H1 (cell line): ENCODE measurements at regions not wholly inside any gene's neighbourhood (a gene's known extent, or its start where the extent isn't known, plus 50 kb on each side); places are given as distances from the start of the nearest gene placed in this dataset.

Experiments used
- BRCA1 ChIP-seq: IDR thresholded peaks from 2 replicates; pipeline ENCODE4 v1.6.1; 2012; ENCODE audit warnings: low read depth, low read length, improper control_type of control experiment
- CBX5 ChIP-seq: fragments of 300-800, 300-1000 bp; sonication (generic); IDR thresholded peaks from 2 replicates; pipeline ENCODE4 v1.7.1; 2016; ENCODE audit warnings: antibody characterized with exemption, low read length, low read depth
- CHD7 ChIP-seq: fragments of 300-600 bp; sonication (generic); IDR thresholded peaks from 2 replicates; pipeline ENCODE4 v1.7.1; 2012; ENCODE audit warnings: low read length, moderate library complexity, mild to moderate bottlenecking, inconsistent platforms; ENCODE audit not compliant: insufficient replicate concordance
- CREB1 ChIP-seq: IDR thresholded peaks from 2 replicates; pipeline ENCODE4 v1.6.1; 2012; ENCODE audit warnings: inconsistent platforms
- CTCF ChIP-seq, 3 experiments: IDR thresholded peaks; 1 replicate in 2 of 3; 2 replicates in 1 of 3; pipeline versions ENCODE4 v1.5.1 to v1.6.1; 2011; ENCODE audit warnings: low read length in 3 of 3, mild to moderate bottlenecking in 3 of 3, inconsistent platforms in 2 of 3, low read depth in 1 of 3, moderate library complexity in 1 of 3; ENCODE audit not compliant: insufficient read depth in 1 of 3; ENCODE audit errors: control extremely low read depth in 1 of 3
- RNF2 ChIP-seq: fragments of 200-900, 300-1000 bp; sonication (generic); IDR thresholded peaks from 2 replicates; pipeline ENCODE4 v1.7.1; 2016; ENCODE audit warnings: borderline replicate concordance, low read depth, mild to moderate bottlenecking, antibody characterized with exemption, low read length; ENCODE audit not compliant: poor library complexity, severe bottlenecking; ENCODE audit errors: missing control alignments

GRCh38 chr11:21892736-21893564 lies 299.9 kb upstream of the ANO5 start (continued):
- no peak for TF ChIP-seq CHD7
- TF ChIP-seq RNF2 = no peak
- no peak for TF ChIP-seq CTCF (IDR thresholded peaks at IDR 0.05; ENCODE audit: control extremely low read depth in 1 of 3, insufficient read depth in 1 of 3, low read depth in 1 of 3, low read length in 3 of 3)
- TF ChIP-seq BRCA1 = no peak
- TF ChIP-seq CBX5 = no peak
- TF ChIP-seq CREB1 = no peak
